DOHH2 (cell line): ENCODE measurements at regions not wholly inside any gene's neighbourhood (a gene's known extent, or its start where the extent isn't known, plus 50 kb on each side); places are given as distances from the start of the nearest gene placed in this dataset.

ENCODE experiments used
- CTCF ChIP-seq: fragments of 200-600 bp; sonication (generic); IDR thresholded peaks from one replicate; pipeline ENCODE4 v1.5.1; 2014; ENCODE audit warnings: antibody characterized with exemption, mild to moderate bottlenecking, low read depth, low read length; ENCODE audit not compliant: poor library complexity, severe bottlenecking
- EZH2phosphoT487 ChIP-seq: fragments of 200-600 bp; sonication (generic); IDR thresholded peaks from 2 replicates; pipeline ENCODE4 v1.6.1; 2017; ENCODE audit warnings: borderline replicate concordance, mild to moderate bottlenecking, antibody characterized with exemption, low read length, moderate library complexity, mixed read lengths

DNA sequence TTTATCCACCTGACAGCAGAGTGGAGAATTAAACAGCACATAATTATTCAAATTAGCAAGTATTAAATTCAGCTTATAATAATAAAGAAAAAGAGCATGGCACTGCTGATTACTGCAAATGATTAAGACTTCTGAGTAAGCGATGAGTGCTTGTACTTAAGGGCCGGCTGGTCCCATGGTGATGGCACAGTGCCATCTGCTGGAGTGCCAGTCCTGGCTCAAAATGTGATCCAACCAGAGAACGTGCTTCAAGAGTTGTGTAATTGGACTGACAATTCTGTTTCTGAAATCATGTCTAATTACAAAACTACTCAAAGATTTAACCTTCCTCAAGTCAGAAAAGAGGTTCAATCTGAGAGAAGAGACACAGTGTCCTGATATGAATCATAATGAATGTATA, 181.6 kb upstream of the RGS17 start:
- TF ChIP-seq CTCF (peak; percentile 73), EZH2phosphoT487 (no peak)
